ENCODE measurements at regions not wholly inside any gene's neighbourhood (a gene's known extent, or its start where the extent isn't known, plus 50 kb on each side); places are given as distances from the start of the nearest gene placed in this dataset.
"Not testable (repeated sequence)": the region's sequence is repeated elsewhere in the genome, so short reads cannot be mapped to it uniquely, and the experiment has no call there.

GRCh38 chr22:35183917-35184316, 73.4 kb upstream of the HMGXB4 start:
- no CpG with 5 or more reads among the region's 2 CpGs for WGBS (ENCODE audit: insufficient coverage, insufficient read length)
- H3K27ac ChIP-seq (ENCODE audit: low read length): no peak overlapping the region
- no peaks in the 10 kb centered on the region for H3K27me3 ChIP-seq (ENCODE audit: control insufficient read depth, insufficient read depth, low read length)
- H3K9me3 ChIP-seq (ENCODE audit: control insufficient read depth, insufficient read depth, low read length): no peaks in the 10 kb centered on the region
- no peak for DNase-seq (ENCODE audit: low read depth, low spot score)
- H3K4me3 ChIP-seq (ENCODE audit: low read length): no peak overlapping the region
- no peaks in the 10 kb centered on the region for H3K36me3 ChIP-seq (ENCODE audit: control insufficient read depth, insufficient read depth, low read length)
- no peaks in the 10 kb centered on the region for H3K4me1 ChIP-seq (ENCODE audit: control insufficient read depth, insufficient read depth, low read length)

GRCh38 chr22:35186492-35186891, 70.8 kb upstream of the HMGXB4 start:
- Histone ChIP-seq H3K36me3 (ENCODE audit: control insufficient read depth, insufficient read depth, low read length) (no peaks in the 10 kb centered on the region), H3K27ac (ENCODE audit: low read length) (no peak overlapping the region), H3K9me3 (ENCODE audit: control insufficient read depth, insufficient read depth, low read length) (no peaks in the 10 kb centered on the region), H3K4me1 (ENCODE audit: control insufficient read depth, insufficient read depth, low read length) (no peaks in the 10 kb centered on the region), H3K4me3 (ENCODE audit: low read length) (no peak overlapping the region), H3K27me3 (ENCODE audit: control insufficient read depth, insufficient read depth, low read length) (no peaks in the 10 kb centered on the region)
- WGBS (ENCODE audit: insufficient coverage, insufficient read length): no CpG with 5 or more reads among the region's 1 CpG
- no peak for DNase-seq (ENCODE audit: low read depth, low spot score)

- H3K36me3 ChIP-seq (ENCODE audit: control insufficient read depth, insufficient read depth, low read length); H3K4me1 ChIP-seq (ENCODE audit: control insufficient read depth, insufficient read depth, low read length); DNase-seq (ENCODE audit: low read depth, low spot score); H3K27ac ChIP-seq (ENCODE audit: low read length); H3K9me3 ChIP-seq (ENCODE audit: control insufficient read depth, insufficient read depth, low read length); H3K27me3 ChIP-seq (ENCODE audit: control insufficient read depth, insufficient read depth, low read length); H3K4me3 ChIP-seq (ENCODE audit: low read length): not testable (repeated sequence)
- no CpG with 5 or more reads among the region's 1 CpG for WGBS (ENCODE audit: insufficient coverage, insufficient read length)
These were observed 68.4 kb upstream of the HMGXB4 start for GRCh38 chr22:35188930-35189329.

- Histone ChIP-seq H3K4me3 (ENCODE audit: low read length) (no peak overlapping the region), H3K27me3 (ENCODE audit: control insufficient read depth, insufficient read depth, low read length) (no peaks in the 10 kb centered on the region), H3K9me3 (ENCODE audit: control insufficient read depth, insufficient read depth, low read length) (no peaks in the 10 kb centered on the region), H3K4me1 (ENCODE audit: control insufficient read depth, insufficient read depth, low read length) (no peaks in the 10 kb centered on the region), H3K27ac (ENCODE audit: low read length) (no peak overlapping the region), H3K36me3 (ENCODE audit: control insufficient read depth, insufficient read depth, low read length) (no peaks in the 10 kb centered on the region)
- no peak for DNase-seq (ENCODE audit: low read depth, low spot score)
These were observed 67.7 kb upstream of the HMGXB4 start for GRCh38 chr22:35189559-35189958.

- H3K27me3 ChIP-seq (ENCODE audit: control insufficient read depth, insufficient read depth, low read length): no peaks in the 10 kb centered on the region
- no peaks in the 10 kb centered on the region for H3K4me1 ChIP-seq (ENCODE audit: control insufficient read depth, insufficient read depth, low read length)
- no peak overlapping the region for H3K27ac ChIP-seq (ENCODE audit: low read length)
- H3K4me3 ChIP-seq (ENCODE audit: low read length): no peak overlapping the region
- no CpG with 5 or more reads among the region's 2 CpGs for WGBS (ENCODE audit: insufficient coverage, insufficient read length)
- no peaks in the 10 kb centered on the region for H3K9me3 ChIP-seq (ENCODE audit: control insufficient read depth, insufficient read depth, low read length)
- H3K36me3 ChIP-seq (ENCODE audit: control insufficient read depth, insufficient read depth, low read length): no peaks in the 10 kb centered on the region
- DNase-seq (ENCODE audit: low read depth, low spot score): no peak
These were observed 65.9 kb upstream of the HMGXB4 start for GRCh38 chr22:35191412-35191811.

- Histone ChIP-seq H3K4me1 (ENCODE audit: control insufficient read depth, insufficient read depth, low read length) (no peaks in the 10 kb centered on the region), H3K36me3 (ENCODE audit: control insufficient read depth, insufficient read depth, low read length) (no peaks in the 10 kb centered on the region), H3K27me3 (ENCODE audit: control insufficient read depth, insufficient read depth, low read length) (no peaks in the 10 kb centered on the region), H3K9me3 (ENCODE audit: control insufficient read depth, insufficient read depth, low read length) (no peaks in the 10 kb centered on the region), H3K4me3 (ENCODE audit: low read length) (no peak overlapping the region), H3K27ac (ENCODE audit: low read length) (no peak overlapping the region)
- DNase-seq (ENCODE audit: low read depth, low spot score): no peak
- WGBS (ENCODE audit: insufficient coverage, insufficient read length): no CpG with 5 or more reads among the region's 8 CpGs
These were observed 65.0 kb upstream of the HMGXB4 start for GRCh38 chr22:35192129-35192918.

- Histone ChIP-seq H3K4me1 (ENCODE audit: control insufficient read depth, insufficient read depth, low read length) (no peaks in the 10 kb centered on the region), H3K36me3 (ENCODE audit: control insufficient read depth, insufficient read depth, low read length) (no peaks in the 10 kb centered on the region), H3K27ac (ENCODE audit: low read length) (no peak overlapping the region), H3K4me3 (ENCODE audit: low read length) (no peak overlapping the region), H3K27me3 (ENCODE audit: control insufficient read depth, insufficient read depth, low read length) (no peaks in the 10 kb centered on the region), H3K9me3 (ENCODE audit: control insufficient read depth, insufficient read depth, low read length) (no peaks in the 10 kb centered on the region)
- no peak for DNase-seq (ENCODE audit: low read depth, low spot score)
- no CpG with 5 or more reads among the region's 15 CpGs for WGBS (ENCODE audit: insufficient coverage, insufficient read length)
These were observed 62.1 kb upstream of the HMGXB4 start for GRCh38 chr22:35195226-35195625.

GRCh38 chr22:35195821-35196220, 61.5 kb upstream of the HMGXB4 start:
- Histone ChIP-seq H3K4me1 (ENCODE audit: control insufficient read depth, insufficient read depth, low read length) (no peaks in the 10 kb centered on the region), H3K4me3 (ENCODE audit: low read length) (no peak overlapping the region), H3K36me3 (ENCODE audit: control insufficient read depth, insufficient read depth, low read length) (no peaks in the 10 kb centered on the region), H3K27ac (ENCODE audit: low read length) (no peak overlapping the region), H3K27me3 (ENCODE audit: control insufficient read depth, insufficient read depth, low read length) (no peaks in the 10 kb centered on the region), H3K9me3 (ENCODE audit: control insufficient read depth, insufficient read depth, low read length) (no peaks in the 10 kb centered on the region)
- WGBS (ENCODE audit: insufficient coverage, insufficient read length): no CpG with 5 or more reads among the region's 4 CpGs
- no peak for DNase-seq (ENCODE audit: low read depth, low spot score)

- DNase-seq (ENCODE audit: low read depth, low spot score): no peak
- WGBS (ENCODE audit: insufficient coverage, insufficient read length): no CpG with 5 or more reads among the region's 4 CpGs
- H3K27me3 ChIP-seq (ENCODE audit: control insufficient read depth, insufficient read depth, low read length): no peaks in the 10 kb centered on the region
- H3K27ac ChIP-seq (ENCODE audit: low read length): no peak overlapping the region
- H3K36me3 ChIP-seq (ENCODE audit: control insufficient read depth, insufficient read depth, low read length): no peaks in the 10 kb centered on the region
- H3K4me3 ChIP-seq (ENCODE audit: low read length): no peak overlapping the region
- no peaks in the 10 kb centered on the region for H3K4me1 ChIP-seq (ENCODE audit: control insufficient read depth, insufficient read depth, low read length)
- no peaks in the 10 kb centered on the region for H3K9me3 ChIP-seq (ENCODE audit: control insufficient read depth, insufficient read depth, low read length)
These were observed 60.2 kb upstream of the HMGXB4 start for GRCh38 chr22:35197071-35197470.

- WGBS (ENCODE audit: insufficient coverage, insufficient read length): no CpG with 5 or more reads among the region's 3 CpGs
- no peaks in the 10 kb centered on the region for H3K36me3 ChIP-seq (ENCODE audit: control insufficient read depth, insufficient read depth, low read length)
These were observed 59.4 kb upstream of the HMGXB4 start for GRCh38 chr22:35197886-35198285.

GRCh38 chr22:35198738-35199137, 58.6 kb upstream of the HMGXB4 start:
- Histone ChIP-seq H3K36me3 (ENCODE audit: control insufficient read depth, insufficient read depth, low read length) (no peaks in the 10 kb centered on the region), H3K27me3 (ENCODE audit: control insufficient read depth, insufficient read depth, low read length) (no peaks in the 10 kb centered on the region), H3K9me3 (ENCODE audit: control insufficient read depth, insufficient read depth, low read length) (no peaks in the 10 kb centered on the region), H3K27ac (ENCODE audit: low read length) (no peak overlapping the region), H3K4me3 (ENCODE audit: low read length) (no peak overlapping the region), H3K4me1 (ENCODE audit: control insufficient read depth, insufficient read depth, low read length) (no peaks in the 10 kb centered on the region)
- no CpG with 5 or more reads among the region's 4 CpGs for WGBS (ENCODE audit: insufficient coverage, insufficient read length)
- no peak for DNase-seq (ENCODE audit: low read depth, low spot score)

More at GRCh38 chr22:35197886-35198285, 59.4 kb upstream of the HMGXB4 start:
- Histone ChIP-seq H3K27ac (ENCODE audit: low read length) (no peak overlapping the region), H3K4me1 (ENCODE audit: control insufficient read depth, insufficient read depth, low read length) (no peaks in the 10 kb centered on the region), H3K27me3 (ENCODE audit: control insufficient read depth, insufficient read depth, low read length) (no peaks in the 10 kb centered on the region), H3K4me3 (ENCODE audit: low read length) (no peak overlapping the region), H3K9me3 (ENCODE audit: control insufficient read depth, insufficient read depth, low read length) (no peaks in the 10 kb centered on the region)
- no peak for DNase-seq (ENCODE audit: low read depth, low spot score)

Measured in iPS DF 6.9 (cell line).